ENCODE measurements at regions not wholly inside any gene's neighbourhood (a gene's known extent, or its start where the extent isn't known, plus 50 kb on each side); places are given as distances from the start of the nearest gene placed in this dataset.

GRCh38 chr7:45358287-45358686 lies 200.7 kb downstream of the RAMP3 start:
- no peak for DNase-seq (ENCODE audit: low spot score)

DNA sequence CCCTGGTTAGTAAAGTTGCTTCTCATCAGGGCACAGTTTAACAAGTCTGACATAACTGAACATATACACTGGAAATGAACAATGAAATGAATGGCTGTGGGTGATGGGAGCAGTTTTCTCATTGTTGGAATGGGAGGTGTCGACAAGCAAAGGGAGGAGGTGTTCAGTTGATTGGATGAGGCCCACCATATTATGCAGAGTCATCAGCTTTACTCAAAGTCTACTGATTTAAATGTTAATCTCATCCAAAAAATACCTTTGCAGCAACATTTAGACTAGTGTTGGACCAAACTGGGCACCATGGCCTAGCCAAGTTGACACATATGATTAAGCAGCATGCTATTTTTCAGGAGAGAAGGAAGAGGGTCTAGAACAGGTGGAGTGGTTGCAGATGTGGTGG lies 201.7 kb downstream of the RAMP3 start:
- DNase-seq (ENCODE audit: low spot score), result no peak

- DNase-seq (ENCODE audit: low spot score), result no peak
These were observed 202.2 kb downstream of the RAMP3 start for GRCh38 chr7:45359776-45360175.

- no peak for DNase-seq (ENCODE audit: low spot score)
These were observed 206.1 kb downstream of the RAMP3 start for GRCh38 chr7:45363669-45364068.

- DNase-seq (ENCODE audit: low spot score), result no peak
These were observed 207.8 kb downstream of the RAMP3 start for GRCh38 chr7:45365341-45365740.

DNA sequence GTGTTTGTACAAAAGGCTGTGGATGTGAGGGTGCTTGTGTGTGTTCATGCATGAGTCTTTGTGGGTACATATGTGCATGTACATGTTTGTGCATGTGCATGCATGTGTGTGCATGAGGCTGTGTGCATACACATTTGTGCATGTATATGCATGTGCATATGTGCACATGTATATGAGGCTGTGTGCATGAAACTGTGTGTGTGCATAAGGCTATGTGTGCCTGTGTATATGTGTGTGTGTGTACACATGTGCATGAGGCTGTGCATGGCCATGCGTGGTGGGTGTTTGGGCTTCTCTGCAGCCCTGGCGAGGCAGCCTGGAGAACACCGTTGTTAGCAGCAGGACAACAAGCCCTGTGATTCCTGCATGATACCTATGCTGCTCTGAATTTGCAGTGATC lies 207.7 kb upstream of the ADCY1 start:
- DNase-seq (ENCODE audit: low spot score), result no peak

DNA sequence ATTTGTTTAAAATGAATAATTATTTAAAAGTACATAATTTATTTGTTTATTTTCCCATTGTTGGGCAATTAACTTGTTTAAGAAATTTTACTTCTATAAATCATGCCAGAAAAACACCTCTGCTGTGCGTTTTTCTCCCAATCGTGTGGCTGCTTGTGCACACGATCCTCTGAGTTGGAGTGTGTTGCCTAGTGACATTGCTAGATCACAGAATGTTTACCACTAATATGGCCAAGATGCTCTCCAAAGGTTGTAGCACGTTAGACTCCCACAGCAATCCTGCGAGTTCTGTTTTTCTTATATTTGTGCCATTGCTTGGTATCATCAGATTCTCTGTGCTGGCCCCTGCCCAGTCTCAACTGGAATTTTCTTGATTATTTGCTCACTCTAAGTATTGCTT lies 207.1 kb upstream of the ADCY1 start:
- DNase-seq (ENCODE audit: low spot score), result no peak

- DNase-seq (ENCODE audit: low spot score), result no peak
These were observed 205.9 kb upstream of the ADCY1 start for GRCh38 chr7:45368129-45368807.

DNA sequence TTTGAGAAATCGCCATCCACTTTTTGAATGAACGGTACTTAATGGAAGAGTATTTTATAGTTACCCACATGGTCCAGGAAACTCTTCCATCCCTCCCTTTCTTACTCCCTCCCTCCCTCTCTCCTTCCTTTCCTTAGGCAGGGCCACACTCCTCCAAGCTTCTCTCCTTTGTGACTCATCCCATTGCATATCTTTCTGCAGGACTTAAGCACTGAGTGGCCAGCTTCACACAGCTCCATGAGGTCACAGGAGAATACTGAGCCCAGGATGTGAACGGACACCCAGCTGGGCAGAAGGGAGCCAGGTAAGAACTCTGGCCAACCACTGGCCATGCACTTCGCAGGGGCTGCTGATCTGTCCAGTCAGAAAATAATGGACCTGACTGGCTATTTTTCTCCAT lies 189.7 kb upstream of the ADCY1 start:
- no peak for DNase-seq (ENCODE audit: low spot score)

- DNase-seq (ENCODE audit: low spot score), result no peak
These were observed 186.3 kb upstream of the ADCY1 start for GRCh38 chr7:45387837-45388236.

GRCh38 chr7:45389073-45389872 lies 184.9 kb upstream of the ADCY1 start:
- no peak for DNase-seq (ENCODE audit: low spot score)

DNA sequence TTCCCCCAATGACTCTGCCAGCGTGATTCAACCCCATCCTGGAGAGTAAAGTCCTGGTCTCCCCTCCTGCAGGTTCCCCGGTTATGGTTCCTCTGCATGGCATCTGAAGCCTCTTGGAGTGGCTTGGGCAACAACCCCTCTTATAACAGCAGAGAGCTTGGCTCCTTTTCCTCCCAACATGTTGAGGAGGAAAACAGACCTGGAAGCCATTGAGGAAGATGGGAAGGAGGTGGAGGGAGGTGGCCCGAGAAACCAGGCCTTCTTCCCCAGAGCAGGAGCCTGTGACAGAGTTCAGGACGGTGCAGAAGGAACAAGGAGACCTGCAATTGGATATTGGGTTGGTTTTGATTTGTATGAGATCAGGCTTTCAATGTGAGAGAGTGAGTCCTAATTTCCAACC lies 184.0 kb upstream of the ADCY1 start:
- DNase-seq (ENCODE audit: low spot score), result no peak

GRCh38 chr7:45390731-45391130 lies 183.4 kb upstream of the ADCY1 start:
- no peak for DNase-seq (ENCODE audit: low spot score)

DNA sequence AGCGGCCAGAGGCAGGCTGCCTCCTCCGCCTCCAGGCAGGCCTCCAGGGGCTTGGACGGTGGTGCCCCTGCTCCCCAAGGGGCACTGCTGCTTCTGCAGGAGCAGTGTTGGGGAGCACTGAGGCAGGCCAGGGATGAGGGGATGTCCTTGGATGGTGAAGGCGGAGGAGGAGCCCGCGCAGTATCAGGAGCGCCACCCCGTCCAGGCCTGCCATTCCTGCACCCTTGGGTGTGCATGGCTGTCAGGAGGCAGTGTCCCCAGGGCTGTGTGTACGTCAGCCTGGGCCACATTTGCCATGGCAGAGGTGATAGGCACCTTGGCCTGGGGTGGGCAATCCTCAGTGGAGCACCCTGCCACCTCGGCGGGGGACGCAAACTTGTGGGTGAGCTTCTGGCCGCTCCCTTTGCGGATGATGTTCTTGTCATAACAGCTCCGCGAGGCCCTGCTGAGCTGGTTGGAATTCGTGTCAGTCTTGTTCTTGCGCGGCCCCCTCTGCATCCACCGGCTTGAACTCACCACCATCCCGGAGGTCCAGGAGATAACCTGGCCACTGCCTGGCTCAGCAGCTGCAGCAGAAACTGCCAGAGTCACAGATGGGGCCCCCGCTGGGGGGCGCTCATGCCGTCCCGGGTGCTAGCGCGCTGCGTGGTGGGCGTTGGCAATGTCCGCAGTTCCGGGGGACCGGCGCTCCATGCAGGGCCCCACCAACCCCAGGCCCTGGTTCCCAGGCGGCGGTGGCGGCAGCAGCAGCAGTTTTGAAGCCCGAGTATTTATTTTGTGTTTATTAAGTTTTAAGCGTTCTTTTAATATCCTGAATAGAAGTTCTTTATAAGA lies 182.3 kb upstream of the ADCY1 start:
- no peak for DNase-seq (ENCODE audit: low spot score)

DNA sequence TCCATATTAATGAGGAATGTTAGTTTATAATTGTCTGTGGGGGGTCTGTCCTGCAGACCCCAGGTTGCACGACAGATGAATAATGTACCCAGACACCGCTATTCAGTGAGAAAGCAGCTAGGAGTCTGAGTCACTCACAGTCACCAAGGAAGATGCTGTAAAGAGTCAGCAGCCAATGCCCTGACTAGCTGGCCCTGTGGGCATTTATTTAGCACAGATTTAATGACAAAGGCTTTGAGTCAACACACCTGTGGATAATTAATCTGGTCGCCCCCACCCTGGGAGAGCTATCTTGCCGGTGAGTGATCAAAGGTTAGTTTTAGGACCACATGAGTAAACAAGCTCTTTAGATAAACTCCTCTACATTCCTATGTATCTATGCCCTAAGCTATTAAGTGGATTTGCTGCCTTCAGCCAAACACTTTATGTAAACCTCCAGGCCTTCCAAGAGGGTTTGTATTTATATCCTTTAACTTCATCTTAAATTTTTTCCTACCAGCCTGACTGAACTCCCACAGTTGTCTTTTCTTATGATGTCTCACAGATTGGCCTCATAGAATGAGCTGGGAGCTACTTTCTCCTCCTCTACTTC lies 180.0 kb upstream of the ADCY1 start:
- DNase-seq (ENCODE audit: low spot score), result no peak

DNA sequence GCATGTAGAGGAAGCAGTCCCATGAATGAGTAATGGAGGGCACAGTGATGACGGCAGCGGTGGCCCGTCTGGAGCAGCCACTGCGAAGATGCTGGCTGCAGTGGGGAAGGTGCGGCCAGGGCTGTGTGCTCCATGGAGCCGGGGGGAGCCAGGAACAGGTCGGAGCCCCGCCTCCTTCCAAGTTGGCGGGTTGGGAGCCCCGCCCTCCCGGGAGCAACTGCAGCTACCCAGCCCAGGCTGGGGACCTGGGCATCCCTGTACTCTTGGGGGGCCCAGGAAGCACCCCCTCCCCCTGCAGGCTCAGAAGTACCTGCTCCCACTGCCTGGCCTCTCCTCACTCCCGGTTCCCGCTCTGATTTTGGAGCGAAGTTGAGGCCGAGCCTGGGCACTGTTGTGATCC lies 175.1 kb upstream of the ADCY1 start:
- DNase-seq (ENCODE audit: low spot score), result no peak

DNA sequence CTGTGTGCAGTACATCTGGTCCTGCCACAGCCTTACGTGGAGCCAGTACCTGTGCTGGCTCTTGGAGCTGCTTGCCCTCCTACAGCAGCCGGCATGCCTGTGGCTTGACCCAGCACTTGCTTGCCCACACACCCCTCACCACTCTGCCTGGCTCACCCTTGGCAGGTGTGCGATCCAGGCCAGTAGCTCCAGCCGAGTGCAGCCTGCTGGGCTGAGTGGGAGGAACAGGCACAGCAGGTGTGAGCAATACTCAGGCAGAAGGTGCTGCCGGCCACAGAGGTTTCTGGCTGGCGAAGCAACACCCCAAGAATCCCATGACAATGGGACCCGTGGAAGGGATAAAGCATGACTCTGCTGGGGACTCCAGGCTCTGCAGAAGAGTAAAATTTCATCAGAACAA lies 173.5 kb upstream of the ADCY1 start:
- no peak for DNase-seq (ENCODE audit: low spot score)

DNA sequence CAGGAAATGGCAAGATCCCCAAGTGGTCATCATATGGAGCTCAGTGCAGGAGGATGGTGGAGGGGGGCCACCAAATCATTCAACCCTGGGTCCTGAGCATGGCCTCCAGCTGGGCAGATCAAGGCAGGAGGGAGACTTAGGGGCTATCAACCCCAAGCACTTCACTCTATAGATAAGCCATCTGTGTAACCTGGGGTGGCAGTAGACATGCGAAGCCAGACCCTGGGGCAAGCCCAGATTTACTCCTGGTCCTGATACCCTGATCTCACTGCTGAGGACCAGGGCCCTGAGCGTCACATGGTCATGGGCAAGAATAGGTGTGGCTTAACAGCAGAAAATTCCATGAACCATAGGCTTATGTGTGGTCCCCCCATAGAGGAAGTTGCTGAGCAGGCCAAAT lies 173.0 kb upstream of the ADCY1 start:
- no peak for DNase-seq (ENCODE audit: low spot score)

DNA sequence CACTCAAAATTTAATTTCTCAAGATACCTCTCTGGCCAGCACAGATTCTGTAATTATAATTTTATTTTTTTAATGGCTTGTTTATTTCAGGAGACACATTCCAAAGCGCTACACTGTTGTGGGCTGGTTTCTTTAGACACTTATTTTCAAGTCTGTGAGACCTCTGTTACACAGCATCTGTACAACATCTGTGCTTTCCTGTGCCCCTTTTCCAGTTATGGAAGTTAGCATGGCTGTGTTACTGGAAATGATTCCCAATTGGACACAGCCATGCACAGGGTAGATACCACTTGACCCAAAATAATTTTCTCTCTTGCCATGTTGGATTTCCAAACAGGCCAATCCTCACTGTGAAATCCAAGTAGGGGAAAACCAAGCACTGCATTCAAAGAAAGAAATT lies 172.3 kb upstream of the ADCY1 start:
- no peak for DNase-seq (ENCODE audit: low spot score)

GRCh38 chr7:45402480-45403218 lies 171.5 kb upstream of the ADCY1 start:
- DNase-seq (ENCODE audit: low spot score), result no peak

GRCh38 chr7:45404622-45405021 lies 169.5 kb upstream of the ADCY1 start:
- DNase-seq (ENCODE audit: low spot score), result no peak

All from CD4-positive, alpha-beta T cell treated with Interleukin-15 for 4 hours (primary cell).